ENCODE measurements at regions not wholly inside any gene's neighbourhood (a gene's known extent, or its start where the extent isn't known, plus 50 kb on each side); places are given as distances from the start of the nearest gene placed in this dataset.

DNA sequence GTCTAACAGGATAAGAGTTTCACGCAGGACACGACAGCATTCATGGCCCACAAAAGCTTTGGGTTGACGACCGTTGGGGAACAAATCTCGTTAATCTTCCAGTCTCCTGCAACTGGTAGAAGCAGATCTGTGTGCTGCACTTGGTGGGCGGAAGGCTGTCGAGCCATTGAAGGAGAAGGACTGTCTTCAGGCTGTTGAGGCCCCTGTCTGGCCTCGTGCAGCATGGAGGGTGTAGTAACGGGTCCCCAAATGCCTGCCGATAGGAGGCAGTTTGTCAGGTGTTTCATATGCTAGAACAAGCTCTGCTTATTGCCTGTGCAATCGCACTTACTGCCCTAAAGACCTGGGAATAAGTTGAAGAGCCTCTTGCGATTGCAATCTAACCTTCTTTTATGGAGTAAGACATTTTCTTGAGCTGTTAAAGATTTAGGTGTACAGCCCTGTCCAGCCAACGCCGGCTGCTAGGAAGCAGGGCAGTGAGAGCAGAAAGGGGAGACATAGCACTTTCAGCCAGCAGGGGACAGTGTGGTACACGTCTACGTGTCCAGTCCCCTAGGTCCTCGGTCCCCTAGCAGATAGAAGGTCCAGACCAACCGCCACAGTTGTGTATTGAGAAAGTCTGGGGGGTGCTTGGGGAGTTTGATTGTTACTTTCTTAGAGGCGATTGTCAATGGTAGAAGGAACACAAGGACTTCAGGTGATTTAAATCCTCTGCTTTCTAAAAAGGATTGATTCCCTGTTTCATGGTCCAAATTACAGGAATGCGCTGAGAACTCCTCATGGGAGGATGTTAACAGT lies 102.3 kb upstream of the TMPRSS2 start:
- POLR2A ChIA-PET = no interaction called here
- DNase-seq (ENCODE audit: low read depth) = no peak
- peak; percentile 82 for TF ChIP-seq CTCF (IDR thresholded peaks at IDR 0.05; ENCODE audit: insufficient read depth, low read depth, low read length)
- no peak overlapping the region for H3K4me3 ChIP-seq (ENCODE audit: low read depth, low read length)
- no peaks in the 10 kb centered on the region for H3K36me3 ChIP-seq (ENCODE audit: control insufficient read depth, insufficient read depth, low read length)
- H3K27me3 ChIP-seq (ENCODE audit: control insufficient read depth, insufficient read depth, low read length) = no peaks in the 10 kb centered on the region; the same call in 1 of the 2 replicates
- CTCF ChIA-PET = interaction anchor here (0.7 to 6.9 kb wide), 10 partner anchors 8 to 507 kb away, joined by 3 to 153 read pairs (median 6); partner anchors contain the start of gene RIPK4

- no peak for DNase-seq (ENCODE audit: low read depth)
- ChIA-PET CTCF (interaction anchor here (2.1 to 2.2 kb wide), 2 partner anchors 210 to 323 kb away, joined by 6 to 7 read pairs; no protein-coding TSS in a partner anchor), POLR2A (no interaction called here)
- H3K36me3 ChIP-seq (ENCODE audit: control insufficient read depth, insufficient read depth, low read length) = no peaks in the 10 kb centered on the region
- no peak for TF ChIP-seq CTCF (IDR thresholded peaks at IDR 0.05; ENCODE audit: insufficient read depth, low read depth, low read length)
- H3K4me3 ChIP-seq (ENCODE audit: low read depth, low read length) = no peak overlapping the region
- no peaks in the 10 kb centered on the region; the same call in none of the 2 replicates for H3K27me3 ChIP-seq (ENCODE audit: control insufficient read depth, insufficient read depth, low read length)
Observed at GRCh38 chr21:41606706-41607105, 98.7 kb upstream of the TMPRSS2 start.

- H3K4me3 ChIP-seq (ENCODE audit: low read depth, low read length) = no peak overlapping the region
- H3K27me3 ChIP-seq (ENCODE audit: control insufficient read depth, insufficient read depth, low read length) = no peaks in the 10 kb centered on the region; the same call in none of the 2 replicates
- TF ChIP-seq CTCF (IDR thresholded peaks at IDR 0.05; ENCODE audit: insufficient read depth, low read depth, low read length) = no peak
- ChIA-PET CTCF (interaction anchor here (1.5 to 2.2 kb wide), 2 partner anchors 211 to 322 kb away, joined by 7 to 10 read pairs; no protein-coding TSS in a partner anchor), POLR2A (no interaction called here)
- no peaks in the 10 kb centered on the region for H3K36me3 ChIP-seq (ENCODE audit: control insufficient read depth, insufficient read depth, low read length)
- DNase-seq (ENCODE audit: low read depth) = no peak
Observed at GRCh38 chr21:41605934-41606285, 98.0 kb upstream of the TMPRSS2 start.

DNA sequence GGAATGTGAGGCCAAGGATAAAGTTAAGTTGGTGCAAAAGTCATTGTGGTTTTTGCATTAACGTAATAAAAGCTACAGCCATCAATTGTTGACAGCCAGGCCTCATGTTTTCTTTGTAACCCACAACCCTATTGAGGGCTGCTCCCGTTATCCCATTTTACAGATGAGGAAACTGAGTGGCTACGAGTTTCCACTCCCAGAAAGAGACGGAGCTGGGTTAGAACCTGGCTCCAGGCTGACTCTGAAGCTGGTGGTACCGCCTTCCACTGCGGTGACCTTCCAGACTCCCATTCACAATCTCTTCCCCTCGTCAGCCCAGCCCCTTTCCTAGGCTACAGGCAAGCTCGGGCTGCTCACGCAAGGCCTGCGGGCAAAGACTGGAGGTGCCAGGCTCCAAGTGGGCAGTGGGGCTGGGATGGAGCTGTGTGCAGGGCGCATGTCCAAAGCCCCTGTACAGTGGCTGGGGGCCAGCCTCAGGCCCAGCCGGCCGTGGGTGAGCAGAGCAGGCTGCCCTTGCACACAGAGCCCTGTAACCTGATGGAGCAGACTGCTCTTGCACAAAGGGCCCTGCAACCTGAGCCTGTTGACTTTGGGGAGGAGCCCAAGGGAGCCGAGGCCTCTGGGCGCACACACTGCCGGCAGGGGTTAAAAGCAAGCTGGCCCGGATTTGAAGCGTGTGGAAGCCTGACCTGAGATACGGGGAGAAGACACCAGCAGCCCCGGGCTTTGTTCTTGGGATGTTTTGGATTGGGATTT lies 97.4 kb upstream of the TMPRSS2 start:
- POLR2A ChIA-PET = no interaction called here
- CTCF ChIA-PET = interaction anchor here (0.6 to 2.2 kb wide), 5 partner anchors 64 to 322 kb away, joined by 3 to 10 read pairs (median 3); no protein-coding TSS in a partner anchor
- TF ChIP-seq CTCF (IDR thresholded peaks at IDR 0.05; ENCODE audit: insufficient read depth, low read depth, low read length) = no peak
- no peaks in the 10 kb centered on the region; the same call in none of the 2 replicates for H3K27me3 ChIP-seq (ENCODE audit: control insufficient read depth, insufficient read depth, low read length)
- no peak for DNase-seq (ENCODE audit: low read depth)
- H3K4me3 ChIP-seq (ENCODE audit: low read depth, low read length) = no peak overlapping the region
- H3K36me3 ChIP-seq (ENCODE audit: control insufficient read depth, insufficient read depth, low read length) = no peaks in the 10 kb centered on the region

DNA sequence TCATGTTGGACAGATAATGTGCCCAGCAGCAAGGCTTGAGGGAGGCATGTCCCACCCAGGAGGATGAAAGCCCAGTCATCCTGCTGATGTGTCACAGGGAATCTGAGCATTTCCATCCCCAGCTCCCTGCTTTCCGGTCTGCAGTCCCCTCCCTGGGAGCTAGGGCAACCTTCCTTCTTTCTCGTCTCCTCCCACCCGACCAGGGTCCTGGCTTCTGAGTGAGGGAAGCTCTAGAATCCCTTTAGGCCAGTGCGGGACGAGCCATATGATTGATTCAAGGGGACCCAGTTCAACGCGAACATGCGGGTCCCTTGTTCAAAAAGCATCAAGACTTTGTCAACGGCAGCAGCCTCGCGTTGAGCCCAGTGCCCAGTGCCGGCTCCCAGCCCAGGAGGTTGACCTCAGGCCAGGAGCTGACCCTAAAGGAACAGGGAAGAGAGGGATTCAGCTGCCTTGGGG lies 96.7 kb upstream of the TMPRSS2 start:
- Histone ChIP-seq H3K27me3 (ENCODE audit: control insufficient read depth, insufficient read depth, low read length) (no peaks in the 10 kb centered on the region; the same call in 1 of the 2 replicates), H3K36me3 (ENCODE audit: control insufficient read depth, insufficient read depth, low read length) (no peaks in the 10 kb centered on the region), H3K4me3 (ENCODE audit: low read depth, low read length) (no peak overlapping the region)
- ChIA-PET POLR2A (no interaction called here), CTCF (interaction anchor here (0.6 to 1.6 kb wide), 5 partner anchors 8 to 321 kb away, joined by 3 to 10 read pairs (median 3); no protein-coding TSS in a partner anchor)
- no peak for DNase-seq (ENCODE audit: low read depth)
- no peak for TF ChIP-seq CTCF (IDR thresholded peaks at IDR 0.05; ENCODE audit: insufficient read depth, low read depth, low read length)
